Neuronal stem cell (in vitro differentiated cells): ENCODE measurements at regions not wholly inside any gene's neighbourhood (a gene's known extent, or its start where the extent isn't known, plus 50 kb on each side); places are given as distances from the start of the nearest gene placed in this dataset.
"Not testable (repeated sequence)": the region's sequence is repeated elsewhere in the genome, so short reads cannot be mapped to it uniquely, and the experiment has no call there.

Source experiments
- DNase-seq: peaks from one replicate; pipeline ENCODE4 v3.0.0-alpha.2; 2013; ENCODE audit warnings: low spot score
- H2AFZ ChIP-seq: one replicate; pipeline ENCODE4 v1.6.1; 2013; ENCODE audit warnings: mild to moderate bottlenecking, low read length, inconsistent platforms
- H2AK5ac ChIP-seq: 2 replicates; pipeline ENCODE4 v1.6.1; 2013; ENCODE audit warnings: low read depth, mild to moderate bottlenecking, inconsistent platforms, low read length, moderate library complexity, mixed read lengths
- H2BK120ac ChIP-seq: 2 replicates; pipeline ENCODE4 v1.6.1; 2013; ENCODE audit warnings: low read depth, mild to moderate bottlenecking, inconsistent platforms, low read length, moderate library complexity, mixed read lengths
- H2BK12ac ChIP-seq: one replicate; pipeline ENCODE4 v1.6.1; 2013; ENCODE audit warnings: low read length, inconsistent platforms
- H2BK15ac ChIP-seq: 2 replicates; pipeline ENCODE4 v1.6.1; 2013; ENCODE audit warnings: mild to moderate bottlenecking, low read length, inconsistent platforms, mixed read lengths
- H2BK5ac ChIP-seq: one replicate; pipeline ENCODE4 v1.6.1; 2013; ENCODE audit warnings: inconsistent platforms, mild to moderate bottlenecking, low read length, moderate library complexity
- H3K14ac ChIP-seq: one replicate; pipeline ENCODE4 v1.6.1; 2013; ENCODE audit warnings: low read length, inconsistent platforms
- H3K18ac ChIP-seq: 2 replicates; pipeline ENCODE4 v1.6.1; 2013; ENCODE audit warnings: low read length, inconsistent platforms
- H3K23ac ChIP-seq: 2 replicates; pipeline ENCODE4 v1.6.1; 2013; ENCODE audit warnings: low read depth, mild to moderate bottlenecking, mixed read lengths, low read length, inconsistent platforms; ENCODE audit not compliant: poor library complexity
- H3K27ac ChIP-seq: replicated peaks from 3 replicates; pipeline ENCODE4 v1.5.1; 2013; ENCODE audit warnings: low read length, inconsistent platforms
- H3K27me3 ChIP-seq, 3 experiments: 2 replicates each; pipeline ENCODE4 v1.6.1; 2013; ENCODE audit warnings: low read length in 3 of 3, mild to moderate bottlenecking in 2 of 3, inconsistent platforms in 1 of 3, low read depth in 1 of 3, mixed read lengths in 1 of 3, moderate library complexity in 1 of 3; ENCODE audit not compliant: control insufficient read depth in 3 of 3, insufficient read depth in 3 of 3
- H3K36me3 ChIP-seq, 2 donors: replicated peaks in 1 of 2; 2 replicates each; pipeline ENCODE4 v1.6.1; 2013; ENCODE audit warnings: low read length in 2 of 2; ENCODE audit not compliant: control insufficient read depth in 2 of 2, insufficient read depth in 2 of 2
- H3K4ac ChIP-seq: 2 replicates; pipeline ENCODE4 v1.6.1; 2013; ENCODE audit warnings: inconsistent platforms, mild to moderate bottlenecking, low read length, moderate library complexity
- H3K4me1 ChIP-seq, 2 donors: 1 replicate in 1 of 2; 2 replicates in 1 of 2; pipeline ENCODE4 v1.6.1; 2013; ENCODE audit warnings: low read length in 2 of 2, low read depth in 1 of 2; ENCODE audit not compliant: control insufficient read depth in 2 of 2, insufficient read depth in 1 of 2
- H3K4me2 ChIP-seq: one replicate; pipeline ENCODE4 v1.6.1; 2013; ENCODE audit warnings: mild to moderate bottlenecking, low read length, inconsistent platforms; ENCODE audit not compliant: insufficient read depth, poor library complexity, severe bottlenecking
- H3K4me3 ChIP-seq, 2 donors: 2 replicates each; pipeline ENCODE4 v1.5.1; 2013; ENCODE audit warnings: low read length in 2 of 2, mild to moderate bottlenecking in 2 of 2, inconsistent platforms in 1 of 2, moderate library complexity in 1 of 2
- H3K79me1 ChIP-seq: one replicate; pipeline ENCODE4 v1.6.1; 2013; ENCODE audit warnings: low read depth, mild to moderate bottlenecking, inconsistent platforms, low read length, moderate library complexity
- H3K9ac ChIP-seq: one replicate; pipeline ENCODE4 v1.6.1; 2013; ENCODE audit warnings: mild to moderate bottlenecking, low read depth, low read length, inconsistent platforms; ENCODE audit not compliant: poor library complexity
- H3K9me3 ChIP-seq, 2 donors: replicated peaks in 1 of 2; 2 replicates each; pipeline versions ENCODE3 to v1.6.1; 2013; ENCODE audit warnings: low read length in 2 of 2, mild to moderate bottlenecking in 2 of 2, inconsistent platforms in 1 of 2, low read depth in 1 of 2, mixed read lengths in 1 of 2, moderate library complexity in 1 of 2; ENCODE audit not compliant: control insufficient read depth in 2 of 2, insufficient read depth in 1 of 2
- H4K8ac ChIP-seq: one replicate; pipeline ENCODE4 v1.6.1; 2013; ENCODE audit warnings: low read depth, mild to moderate bottlenecking, inconsistent platforms, low read length, moderate library complexity
- H4K91ac ChIP-seq: one replicate; pipeline ENCODE4 v1.6.1; 2013; ENCODE audit warnings: low read length, low read depth, mild to moderate bottlenecking, inconsistent platforms; ENCODE audit not compliant: poor library complexity
- WGBS, 2 donors: extraction: QIAGEN DNeasy Blood & Tissue Kit; methylation state at CpG; one replicate each; pipeline ENCODE4 v1.1.7; 2013; ENCODE audit warnings: missing lambda C conversion rate in 2 of 2, mixed read lengths in 1 of 2; ENCODE audit not compliant: insufficient read length in 2 of 2, insufficient replicate concordance in 1 of 2; ENCODE audit errors: extremely low coverage in 2 of 2; 5-methylcytosine and 5-hydroxymethylcytosine counted together

- no peak overlapping the region for H3K14ac ChIP-seq
- H3K9ac ChIP-seq, result no peak overlapping the region
- H3K18ac ChIP-seq, result no peak overlapping the region
- H4K91ac ChIP-seq, result no peak overlapping the region
- no peak overlapping the region for H2AFZ ChIP-seq
- H3K4me3 ChIP-seq, result no peak overlapping the region
- no peaks in the 10 kb centered on the region for H3K9me3 ChIP-seq
- no peak overlapping the region for H2BK15ac ChIP-seq
- H3K4ac ChIP-seq, result no peak overlapping the region
- no peaks in the 10 kb centered on the region for H3K79me1 ChIP-seq
- H3K4me1 ChIP-seq, result no peaks in the 10 kb centered on the region
- H3K36me3 ChIP-seq, result no peaks in the 10 kb centered on the region
- peak; percentile 5 for DNase-seq
- H4K8ac ChIP-seq, result no peak overlapping the region
- no peak overlapping the region for H3K23ac ChIP-seq
- WGBS, 2 donors, result no CpG with 5 or more reads among the region's 5 CpGs
- no peak overlapping the region for H2BK12ac ChIP-seq
- no peak overlapping the region for H2AK5ac ChIP-seq
- no peak overlapping the region for H2BK120ac ChIP-seq
- H3K27ac ChIP-seq, result no peak overlapping the region
- no peak overlapping the region for H3K4me2 ChIP-seq
- H2BK5ac ChIP-seq, result no peak overlapping the region
- H3K27me3 ChIP-seq, result no peaks in the 10 kb centered on the region
Observed at GRCh38 chr11:21653951-21654421, 538.9 kb upstream of the ANO5 start.

- H3K14ac ChIP-seq, result no peak overlapping the region
- H3K23ac ChIP-seq, result no peak overlapping the region
- H3K4me3 ChIP-seq, result no peak overlapping the region
- no peak overlapping the region for H4K91ac ChIP-seq
- H2BK5ac ChIP-seq, result no peak overlapping the region
- H3K4ac ChIP-seq, result no peak overlapping the region
- H2BK12ac ChIP-seq, result no peak overlapping the region
- H3K9ac ChIP-seq, result no peak overlapping the region
- H3K4me2 ChIP-seq, result no peak overlapping the region
- no peaks in the 10 kb centered on the region for H3K36me3 ChIP-seq
- WGBS, 2 donors, result no CpG with 5 or more reads among the region's 4 CpGs
- DNase-seq, result no peak
- H3K4me1 ChIP-seq, result no peaks in the 10 kb centered on the region
- no peak overlapping the region for H2BK120ac ChIP-seq
- H3K9me3 ChIP-seq, result no peaks in the 10 kb centered on the region
- no peak overlapping the region for H4K8ac ChIP-seq
- no peak overlapping the region for H2AFZ ChIP-seq
- no peaks in the 10 kb centered on the region for H3K79me1 ChIP-seq
- H2BK15ac ChIP-seq, result no peak overlapping the region
- H3K27ac ChIP-seq, result no peak overlapping the region
- H2AK5ac ChIP-seq, result no peak overlapping the region
- H3K18ac ChIP-seq, result no peak overlapping the region
- H3K27me3 ChIP-seq, result no peaks in the 10 kb centered on the region
Observed at GRCh38 chr11:21656065-21656464, 536.8 kb upstream of the ANO5 start.

- Histone ChIP-seq H2BK12ac (no peak overlapping the region), H3K18ac (no peak overlapping the region), H3K4me3 (no peak overlapping the region), H3K4ac (no peak overlapping the region), H2BK15ac (no peak overlapping the region), H3K79me1 (no peaks in the 10 kb centered on the region), H3K4me1 (no peaks in the 10 kb centered on the region), H3K27me3 (no peaks in the 10 kb centered on the region), H2AK5ac (no peak overlapping the region), H3K23ac (no peak overlapping the region), H2BK5ac (no peak overlapping the region), H3K14ac (no peak overlapping the region), H4K8ac (no peak overlapping the region), H4K91ac (no peak overlapping the region), H3K9ac (no peak overlapping the region), H2AFZ (no peak overlapping the region), H3K4me2 (no peak overlapping the region), H3K36me3 (no peaks in the 10 kb centered on the region), H2BK120ac (no peak overlapping the region), H3K27ac (no peak overlapping the region), H3K9me3 (no peaks in the 10 kb centered on the region)
- 100% methylated on average over 1 of the region's 4 CpGs; no CpG with 5 or more reads in 1 of the 2 donors for WGBS, 2 donors
- no peak for DNase-seq
Observed at GRCh38 chr11:21658654-21659193, 534.2 kb upstream of the ANO5 start.

GRCh38 chr11:21659377-21659776, 533.5 kb upstream of the ANO5 start:
- H2BK15ac ChIP-seq, H3K9ac ChIP-seq, H4K91ac ChIP-seq, H3K27ac ChIP-seq, H3K4ac ChIP-seq, H3K36me3 ChIP-seq, H2AFZ ChIP-seq, H3K4me3 ChIP-seq, H3K18ac ChIP-seq, H4K8ac ChIP-seq, H3K79me1 ChIP-seq, H3K23ac ChIP-seq, H3K4me2 ChIP-seq, H3K27me3 ChIP-seq, H2BK5ac ChIP-seq, DNase-seq, H2BK12ac ChIP-seq, H3K4me1 ChIP-seq, H3K14ac ChIP-seq, H3K9me3 ChIP-seq, H2BK120ac ChIP-seq, H2AK5ac ChIP-seq: not testable (repeated sequence)
- WGBS, 2 donors, result no CpG with 5 or more reads among the region's 2 CpGs
